NCI-H2171 treated with DMSO at 0.1 percent for 48 hours (cell line): ENCODE measurements at regions not wholly inside any gene's neighbourhood (a gene's known extent, or its start where the extent isn't known, plus 50 kb on each side); places are given as distances from the start of the nearest gene placed in this dataset.

ENCODE experiments used
- DNase-seq: peaks from one replicate; lab custom pipeline; 2025; lab: John Stamatoyannopoulos, UW

- no peak for DNase-seq
Measured at GRCh38 chr18:61261870-61262269, 71.4 kb upstream of the CDH20 start.

- no peak for DNase-seq
Measured at GRCh38 chr18:61272793-61273192, 60.4 kb upstream of the CDH20 start.

GRCh38 chr18:61273533-61273932 is 59.7 kb upstream of the CDH20 start:
- DNase-seq, result no peak

GRCh38 chr18:61274416-61274960 is 58.7 kb upstream of the CDH20 start:
- DNase-seq, result no peak

- DNase-seq, result no peak
Measured at GRCh38 chr18:61277808-61278207, 55.4 kb upstream of the CDH20 start.

GRCh38 chr18:61281431-61281830 is 51.8 kb upstream of the CDH20 start:
- DNase-seq, result no peak

- no peak for DNase-seq
Measured at GRCh38 chr18:61282926-61283325, 50.3 kb upstream of the CDH20 start.
